Loucy (cell line): ENCODE measurements at regions not wholly inside any gene's neighbourhood (a gene's known extent, or its start where the extent isn't known, plus 50 kb on each side); places are given as distances from the start of the nearest gene placed in this dataset.

Source experiments
- H2AFZ ChIP-seq: fragments of 200-600 bp; sonication (generic); 2 replicates; pipeline ENCODE4 v1.6.0; 2016; ENCODE audit warnings: antibody characterized with exemption, mild to moderate bottlenecking, low read length, moderate library complexity
- H3F3A ChIP-seq: fragments of 200-600 bp; 2 replicates; pipeline ENCODE4 v1.6.0; 2016; ENCODE audit warnings: antibody characterized with exemption, low read depth, mild to moderate bottlenecking
- H3K27me3 ChIP-seq: fragments of 200-600 bp; sonication (generic); 2 replicates; pipeline ENCODE4 v1.6.1; 2014; ENCODE audit warnings: low read length, mild to moderate bottlenecking; ENCODE audit not compliant: insufficient read depth, poor library complexity, severe bottlenecking
- H3K36me3 ChIP-seq: fragments of 200-600 bp; sonication (generic); 2 replicates; pipeline ENCODE4 v1.6.1; 2016; ENCODE audit warnings: low read length; ENCODE audit not compliant: insufficient read depth
- H3K4me1 ChIP-seq: fragments of 200-600 bp; sonication (generic); 2 replicates; pipeline ENCODE4 v1.5.1; 2014; ENCODE audit warnings: low read length, mild to moderate bottlenecking; ENCODE audit not compliant: insufficient read depth, poor library complexity, severe bottlenecking
- H3K4me2 ChIP-seq: fragments of 200-600 bp; sonication (generic); 2 replicates; pipeline ENCODE4 v1.6.0; 2014; ENCODE audit warnings: antibody characterized with exemption, low read length, low read depth, mild to moderate bottlenecking; ENCODE audit not compliant: poor library complexity, severe bottlenecking
- H3K4me3 ChIP-seq: fragments of 200-600 bp; sonication (generic); 2 replicates; pipeline ENCODE4 v1.5.1; 2014; ENCODE audit warnings: low read length, mild to moderate bottlenecking, mixed read lengths; ENCODE audit not compliant: poor library complexity, severe bottlenecking
- H3K79me2 ChIP-seq: fragments of 200-600 bp; sonication (generic); 2 replicates; pipeline ENCODE4 v1.6.1; 2014; ENCODE audit warnings: low read length; ENCODE audit not compliant: insufficient read depth
- H3K9ac ChIP-seq: fragments of 200-600 bp; sonication (generic); 2 replicates; pipeline ENCODE4 v1.6.0; 2014; ENCODE audit warnings: mild to moderate bottlenecking, low read depth, low read length, moderate library complexity; ENCODE audit not compliant: poor library complexity, severe bottlenecking
- H3K9me2 ChIP-seq: fragments of 200-600 bp; sonication (generic); replicated peaks from 2 replicates; pipeline ENCODE4 v1.6.1; 2016; ENCODE audit warnings: low read depth, low read length, mixed read lengths
- H3K9me3 ChIP-seq: fragments of 200-600 bp; sonication (generic); 2 replicates; pipeline ENCODE4 v1.6.1; 2014; ENCODE audit warnings: mild to moderate bottlenecking, antibody characterized with exemption, low read length, low read depth; ENCODE audit not compliant: insufficient read depth
- H4K20me1 ChIP-seq: fragments of 200-600 bp; sonication (generic); 2 replicates; pipeline ENCODE4 v1.6.0; 2014; ENCODE audit warnings: antibody characterized with exemption, low read length, mild to moderate bottlenecking; ENCODE audit not compliant: insufficient read depth, poor library complexity, severe bottlenecking
- CTCF ChIP-seq: fragments of 200-600 bp; sonication (generic); conservative IDR thresholded peaks from 2 replicates; pipeline ENCODE4 v1.5.1; 2014; ENCODE audit warnings: mild to moderate bottlenecking, antibody characterized with exemption, low read length
- EZH2phosphoT487 ChIP-seq: fragments of 200-600 bp; IDR thresholded peaks from 2 replicates; pipeline ENCODE4 v1.6.1; 2018; ENCODE audit warnings: antibody characterized with exemption, mild to moderate bottlenecking, moderate library complexity, borderline replicate concordance

GRCh38 chr10:45091968-45092367, 91.2 kb downstream of the ZNF22 start:
- H3F3A ChIP-seq: no peaks in the 10 kb centered on the region
- H3K9me2 ChIP-seq: no peaks in the 10 kb centered on the region
- no peaks in the 10 kb centered on the region for H3K36me3 ChIP-seq
- no peaks in the 10 kb centered on the region for H3K9me3 ChIP-seq
- no peaks in the 10 kb centered on the region for H3K79me2 ChIP-seq
- H3K4me3 ChIP-seq: no peak overlapping the region
- H3K9ac ChIP-seq: no peak overlapping the region
- H4K20me1 ChIP-seq: no peaks in the 10 kb centered on the region
- no peaks in the 10 kb centered on the region for H3K27me3 ChIP-seq
- no peak overlapping the region for H2AFZ ChIP-seq
- TF ChIP-seq EZH2phosphoT487 (no peak), CTCF (no peak)
- H3K4me2 ChIP-seq: no peak overlapping the region
- H3K4me1 ChIP-seq: peaks cover 6% of the 10 kb centered on the region

- no peaks in the 10 kb centered on the region for H3K9me3 ChIP-seq
- H3K27me3 ChIP-seq: no peaks in the 10 kb centered on the region
- H3K79me2 ChIP-seq: no peaks in the 10 kb centered on the region
- H2AFZ ChIP-seq: no peak overlapping the region
- no peaks in the 10 kb centered on the region for H3K9me2 ChIP-seq
- TF ChIP-seq EZH2phosphoT487 (no peak), CTCF (no peak)
- H3K9ac ChIP-seq: no peak overlapping the region
- no peaks in the 10 kb centered on the region for H3K36me3 ChIP-seq
- H3K4me3 ChIP-seq: no peak overlapping the region
- peaks cover 6% of the 10 kb centered on the region for H3K4me1 ChIP-seq
- no peaks in the 10 kb centered on the region for H3F3A ChIP-seq
- H3K4me2 ChIP-seq: no peak overlapping the region
- H4K20me1 ChIP-seq: no peaks in the 10 kb centered on the region
Observed at GRCh38 chr10:45093945-45094344, 93.2 kb downstream of the ZNF22 start.

- H3K4me2 ChIP-seq: no peak overlapping the region
Observed at GRCh38 chr10:45095286-45095685, 94.6 kb downstream of the ZNF22 start.

More at GRCh38 chr10:45095286-45095685, 94.6 kb downstream of the ZNF22 start:
- H3K4me3 ChIP-seq: no peak overlapping the region
- no peak overlapping the region for H2AFZ ChIP-seq
- H3K79me2 ChIP-seq: no peaks in the 10 kb centered on the region
- H3K36me3 ChIP-seq: no peaks in the 10 kb centered on the region
- H3K9me2 ChIP-seq: no peaks in the 10 kb centered on the region
- no peaks in the 10 kb centered on the region for H3K9me3 ChIP-seq
- H3K27me3 ChIP-seq: no peaks in the 10 kb centered on the region
- TF ChIP-seq CTCF (no peak), EZH2phosphoT487 (no peak)
- peaks cover 6% of the 10 kb centered on the region for H3K4me1 ChIP-seq
- no peak overlapping the region for H3K9ac ChIP-seq
- no peaks in the 10 kb centered on the region for H3F3A ChIP-seq
- H4K20me1 ChIP-seq: no peaks in the 10 kb centered on the region
